Gastroesophageal sphincter (tissue), 4 donors: ENCODE measurements at regions not wholly inside any gene's neighbourhood (a gene's known extent, or its start where the extent isn't known, plus 50 kb on each side); places are given as distances from the start of the nearest gene placed in this dataset.

Experiments
- ATAC-seq: fragments of 150-250 bp; one replicate; pipeline ENCODE4 v1.9.1; 2016; ENCODE audit warnings: mild to moderate bottlenecking, moderate library complexity
- H3K27ac ChIP-seq, 4 donors: fragments of 200-600 bp; sonication (generic) in 3 of 4; 1 replicate in 3 of 4; 2 replicates in 1 of 4; pipeline ENCODE4 v1.5.1; 2016 to 2019
- H3K27me3 ChIP-seq: fragments of 200-600 bp; sonication (generic); one replicate; pipeline ENCODE4 v1.5.1; 2019
- H3K36me3 ChIP-seq, 2 donors: fragments of 200-600 bp; sonication (generic); one replicate each; pipeline ENCODE4 v1.5.1; 2019; ENCODE audit warnings: control low read depth in 1 of 2
- H3K4me1 ChIP-seq, 3 donors: fragments of 200-600 bp; sonication (generic); 1 replicate in 2 of 3; 2 replicates in 1 of 3; pipeline ENCODE4 v1.5.1; 2016 to 2019; ENCODE audit warnings: control low read depth in 2 of 3
- H3K4me3 ChIP-seq, 2 donors: fragments of 200-600 bp; sonication (generic); one replicate each; pipeline ENCODE4 v1.5.1; 2019; ENCODE audit warnings: mild to moderate bottlenecking in 1 of 2, moderate library complexity in 1 of 2
- H3K9me3 ChIP-seq, 3 donors: fragments of 200-600 bp; sonication (generic); one replicate each; pipeline ENCODE4 v1.5.1; 2017 to 2019; ENCODE audit warnings: control low read depth in 2 of 3
- EP300 ChIP-seq: sonication (generic); formaldehyde crosslinking; IDR thresholded peaks from one replicate; pipeline ENCODE4 v1.6.1; 2017; ENCODE audit warnings: antibody characterized with exemption, mild to moderate bottlenecking
- POLR2A ChIP-seq, 2 donors: fragments of 450-650 bp; IDR thresholded peaks; one replicate each; pipeline ENCODE4 v1.6.1; 2017; ENCODE audit warnings: antibody characterized with exemption in 2 of 2, mild to moderate bottlenecking in 2 of 2, moderate library complexity in 1 of 2
- POLR2AphosphoS5 ChIP-seq: sonication (generic); formaldehyde crosslinking; IDR thresholded peaks from one replicate; pipeline ENCODE4 v1.6.1; 2017; ENCODE audit warnings: antibody characterized with exemption
- WGBS, 2 donors: methylation state at CpG; one replicate each; pipeline ENCODE4 v1.1.5; 2018; ENCODE audit warnings: low coverage in 1 of 2; 5-methylcytosine and 5-hydroxymethylcytosine counted together
- TF ChIP-seq, protein P1 (sequence below), 4 experiments: fragments of 200-600 bp in 2 of 4; fragments of 450-650 bp in 2 of 4; sonication (generic) in 1 of 4; IDR thresholded peaks; one replicate each; pipeline ENCODE4 v1.5.1; 2017 to 2019; ENCODE audit warnings: antibody characterized with exemption in 4 of 4, mild to moderate bottlenecking in 2 of 4, moderate library complexity in 2 of 4

DNA sequence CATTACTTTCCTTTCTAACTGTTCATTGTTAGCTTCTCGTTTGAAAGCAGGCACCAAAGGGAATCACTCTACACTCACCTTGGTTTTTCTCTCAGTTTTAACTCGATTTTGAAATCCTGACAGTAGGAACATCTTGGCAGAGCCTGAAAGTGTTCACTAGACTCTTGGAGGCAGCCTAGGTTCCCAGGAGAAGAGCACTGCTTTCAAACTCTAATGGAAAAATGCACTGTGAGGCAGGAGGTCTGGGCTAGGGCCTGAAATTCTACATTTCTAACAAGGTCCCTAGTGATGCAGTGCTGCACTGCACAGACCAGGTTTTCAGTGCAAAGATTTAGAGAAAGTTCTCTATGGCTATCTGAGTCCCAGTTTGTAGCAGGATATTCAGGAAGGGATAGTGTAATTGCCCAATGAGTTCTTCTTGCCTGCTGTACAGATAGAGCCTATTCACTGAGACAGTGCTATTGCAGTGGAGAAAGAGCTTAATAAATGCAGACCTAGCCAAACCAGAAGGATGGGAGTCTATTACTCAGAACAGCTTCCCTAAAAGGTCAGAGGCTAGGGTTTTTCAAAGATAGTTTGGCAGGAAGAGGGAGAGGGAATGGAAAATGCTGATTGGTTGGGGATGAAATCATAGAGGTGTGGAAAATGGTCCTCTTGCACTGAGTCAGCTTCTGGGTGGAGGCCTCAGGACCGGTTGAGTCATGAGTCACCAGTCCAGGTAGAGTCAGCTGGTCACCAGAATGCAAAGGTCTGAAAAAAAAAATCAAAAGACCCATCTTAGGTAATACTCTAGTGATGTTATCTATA lies 153.9 kb downstream of the GPBP1 start:
- H3K4me3 ChIP-seq: no peak overlapping the region
- H3K27me3 ChIP-seq: no peaks in the 10 kb centered on the region
- no peak overlapping the region for H3K27ac ChIP-seq
- no peak for TF ChIP-seq POLR2AphosphoS5
- no peak for TF ChIP-seq EP300
- no peak for TF ChIP-seq POLR2A (IDR thresholded peaks at IDR 0.05)
- TF ChIP-seq, protein P1, sequence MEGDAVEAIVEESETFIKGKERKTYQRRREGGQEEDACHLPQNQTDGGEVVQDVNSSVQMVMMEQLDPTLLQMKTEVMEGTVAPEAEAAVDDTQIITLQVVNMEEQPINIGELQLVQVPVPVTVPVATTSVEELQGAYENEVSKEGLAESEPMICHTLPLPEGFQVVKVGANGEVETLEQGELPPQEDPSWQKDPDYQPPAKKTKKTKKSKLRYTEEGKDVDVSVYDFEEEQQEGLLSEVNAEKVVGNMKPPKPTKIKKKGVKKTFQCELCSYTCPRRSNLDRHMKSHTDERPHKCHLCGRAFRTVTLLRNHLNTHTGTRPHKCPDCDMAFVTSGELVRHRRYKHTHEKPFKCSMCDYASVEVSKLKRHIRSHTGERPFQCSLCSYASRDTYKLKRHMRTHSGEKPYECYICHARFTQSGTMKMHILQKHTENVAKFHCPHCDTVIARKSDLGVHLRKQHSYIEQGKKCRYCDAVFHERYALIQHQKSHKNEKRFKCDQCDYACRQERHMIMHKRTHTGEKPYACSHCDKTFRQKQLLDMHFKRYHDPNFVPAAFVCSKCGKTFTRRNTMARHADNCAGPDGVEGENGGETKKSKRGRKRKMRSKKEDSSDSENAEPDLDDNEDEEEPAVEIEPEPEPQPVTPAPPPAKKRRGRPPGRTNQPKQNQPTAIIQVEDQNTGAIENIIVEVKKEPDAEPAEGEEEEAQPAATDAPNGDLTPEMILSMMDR (IDR thresholded peaks at IDR 0.05): no peak
- WGBS, 2 donors: 44 to 51% methylated on average over 3 of the region's 3 CpGs
- H3K36me3 ChIP-seq: no peaks in the 10 kb centered on the region
- no peaks in the 10 kb centered on the region for H3K9me3 ChIP-seq
- H3K4me1 ChIP-seq: peaks cover 0 to 7% (median 0%) of the 10 kb centered on the region in 3 donors
- no peak for ATAC-seq

- ATAC-seq: no peak
- no peak overlapping the region for H3K4me3 ChIP-seq
- WGBS, 2 donors: 78 to 88% methylated on average over 2 to 4 of the region's 4 CpGs
- no peaks in the 10 kb centered on the region for H3K36me3 ChIP-seq
- TF ChIP-seq, protein P1 (IDR thresholded peaks at IDR 0.05): no peak
- TF ChIP-seq POLR2AphosphoS5: no peak
- no peak for TF ChIP-seq EP300
- TF ChIP-seq POLR2A (IDR thresholded peaks at IDR 0.05): no peak
- H3K4me1 ChIP-seq: no peaks in the 10 kb centered on the region
- no peaks in the 10 kb centered on the region for H3K27me3 ChIP-seq
- no peaks in the 10 kb centered on the region for H3K9me3 ChIP-seq
- H3K27ac ChIP-seq: no peak overlapping the region
These were observed 152.0 kb downstream of the GPBP1 start for GRCh38 chr5:57325678-57326397.

DNA sequence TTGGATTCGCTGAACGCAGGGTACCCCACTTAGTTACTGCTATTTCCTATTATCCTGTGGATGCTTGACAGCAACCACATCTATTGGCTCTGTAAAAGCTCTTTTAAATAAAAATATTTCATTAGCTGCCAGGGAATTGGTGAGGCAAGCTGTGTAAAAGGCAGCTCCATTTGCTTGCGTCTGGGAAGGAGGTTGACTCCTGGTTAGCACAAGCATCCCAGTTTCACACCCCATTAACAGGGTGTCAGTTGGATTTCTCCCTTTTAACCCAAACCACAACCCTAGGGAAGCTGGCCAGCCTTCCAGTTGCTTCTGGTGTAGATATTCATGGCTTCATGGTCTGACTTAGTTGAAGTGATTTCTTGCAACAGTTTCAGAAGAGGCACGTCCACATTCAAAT lies 151.0 kb downstream of the GPBP1 start:
- no peak overlapping the region for H3K27ac ChIP-seq

DNA sequence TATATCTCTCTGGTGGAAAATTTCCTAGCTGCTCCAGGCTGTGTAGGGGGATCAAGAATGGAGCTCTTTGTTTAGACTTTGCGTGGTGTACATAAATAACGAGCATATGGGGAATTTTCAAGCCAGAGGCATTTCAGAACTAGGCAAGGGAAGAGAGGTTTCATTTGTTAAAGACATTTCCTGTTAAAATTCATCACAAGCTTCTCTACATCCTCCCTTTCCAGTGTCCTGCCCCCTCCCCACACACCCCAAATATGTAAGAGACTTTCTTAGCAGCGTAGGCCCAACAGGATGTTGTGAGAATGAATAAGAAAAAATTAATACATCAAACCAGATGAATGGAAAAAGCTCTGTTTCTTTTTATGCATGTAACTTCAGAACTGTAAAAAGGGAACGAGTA lies 150.3 kb downstream of the GPBP1 start:
- Histone ChIP-seq H3K4me3 (no peak overlapping the region), H3K4me1 (no peaks in the 10 kb centered on the region), H3K27me3 (no peaks in the 10 kb centered on the region), H3K36me3 (no peaks in the 10 kb centered on the region), H3K9me3 (no peaks in the 10 kb centered on the region), H3K27ac (no peak overlapping the region)
- TF ChIP-seq, protein P1 (IDR thresholded peaks at IDR 0.05): no peak
- TF ChIP-seq POLR2AphosphoS5 (no peak), POLR2A (IDR thresholded peaks at IDR 0.05) (no peak)
- ATAC-seq: no peak
- whole genome bisulfite sequencing, 2 donors: 32 to 45% methylated on average over 2 to 4 of the region's 4 CpGs

More for the DNA sequence above, 151.0 kb downstream of the GPBP1 start:
- Histone ChIP-seq H3K4me3 (no peak overlapping the region), H3K4me1 (no peaks in the 10 kb centered on the region), H3K9me3 (no peaks in the 10 kb centered on the region), H3K27me3 (no peaks in the 10 kb centered on the region), H3K36me3 (no peaks in the 10 kb centered on the region)
- no peak for ATAC-seq
- TF ChIP-seq, protein P1 (IDR thresholded peaks at IDR 0.05): no peak
- TF ChIP-seq POLR2A (IDR thresholded peaks at IDR 0.05): no peak
- no peak for TF ChIP-seq EP300
- TF ChIP-seq POLR2AphosphoS5: no peak
- WGBS, 2 donors: 74 to 100% methylated on average over 2 to 4 of the region's 4 CpGs
